ENCODE measurements at regions not wholly inside any gene's neighbourhood (a gene's known extent, or its start where the extent isn't known, plus 50 kb on each side); places are given as distances from the start of the nearest gene placed in this dataset.
"Not testable (repeated sequence)": the region's sequence is repeated elsewhere in the genome, so short reads cannot be mapped to it uniquely, and the experiment has no call there.

- not testable (repeated sequence) for TF ChIP-seq YY1 (IDR thresholded peaks at IDR 0.05; ENCODE audit: insufficient read depth, insufficient read length); SUZ12 (IDR thresholded peaks at IDR 0.05; ENCODE audit: extremely low read depth, insufficient read depth, insufficient read length); ZNF274 (IDR thresholded peaks at IDR 0.05; ENCODE audit: low read depth, low read length)
Observed at GRCh38 chr2:91873416-91873815, 2997.8 kb upstream of the TEKT4 start.
